Ammon's horn (tissue), 1 donor: ENCODE measurements at regions not wholly inside any gene's neighbourhood (a gene's known extent, or its start where the extent isn't known, plus 50 kb on each side); places are given as distances from the start of the nearest gene placed in this dataset.

Experiments
- DNase-seq: peaks from one replicate; pipeline ENCODE4 v3.0.0-alpha.2; 2016; ENCODE audit warnings: low spot score

DNA sequence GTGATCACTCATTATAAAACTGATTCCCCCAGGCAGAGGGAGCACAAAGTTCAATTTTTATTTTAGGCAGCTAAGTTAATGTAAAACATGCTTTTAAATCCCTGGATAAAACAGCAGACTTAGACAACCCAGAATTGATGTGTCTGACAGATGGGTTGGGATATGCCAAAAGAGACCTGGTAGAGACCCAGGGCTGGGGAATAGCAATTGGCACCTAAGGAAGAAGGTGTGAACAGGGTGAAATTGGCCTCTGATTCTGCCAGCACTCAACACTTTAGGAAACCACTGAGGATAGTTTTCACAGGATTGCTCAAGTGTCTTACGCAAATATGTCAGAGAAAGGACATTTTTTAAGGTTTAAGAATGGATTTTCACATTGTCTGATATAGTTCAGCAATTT is 938.2 kb upstream of the CDH8 start:
- no peak for DNase-seq

- DNase-seq = no peak
Observed at GRCh38 chr16:62970851-62971250, 934.6 kb upstream of the CDH8 start.

GRCh38 chr16:62969711-62970318 is 933.6 kb upstream of the CDH8 start:
- peak; percentile 8 for DNase-seq

DNA sequence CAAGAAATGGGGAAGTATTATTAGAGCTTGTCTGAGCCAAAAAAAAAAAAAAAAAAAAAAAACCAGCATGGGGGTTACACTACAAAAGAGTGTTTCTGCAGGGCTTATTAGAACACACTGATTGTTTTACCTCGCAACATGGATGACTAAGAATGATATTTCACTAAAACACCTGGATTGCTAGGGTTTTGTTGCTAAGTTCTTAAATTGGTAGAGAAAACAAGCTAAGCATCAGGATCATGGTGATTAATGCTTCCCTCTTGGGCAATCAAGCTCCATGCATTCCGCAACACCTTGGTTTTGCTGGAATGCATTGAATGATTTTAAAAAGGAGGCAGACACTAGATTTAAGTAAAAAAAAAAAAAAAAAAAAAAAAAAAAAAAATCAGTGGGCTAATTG is 931.4 kb upstream of the CDH8 start:
- DNase-seq = no peak

DNA sequence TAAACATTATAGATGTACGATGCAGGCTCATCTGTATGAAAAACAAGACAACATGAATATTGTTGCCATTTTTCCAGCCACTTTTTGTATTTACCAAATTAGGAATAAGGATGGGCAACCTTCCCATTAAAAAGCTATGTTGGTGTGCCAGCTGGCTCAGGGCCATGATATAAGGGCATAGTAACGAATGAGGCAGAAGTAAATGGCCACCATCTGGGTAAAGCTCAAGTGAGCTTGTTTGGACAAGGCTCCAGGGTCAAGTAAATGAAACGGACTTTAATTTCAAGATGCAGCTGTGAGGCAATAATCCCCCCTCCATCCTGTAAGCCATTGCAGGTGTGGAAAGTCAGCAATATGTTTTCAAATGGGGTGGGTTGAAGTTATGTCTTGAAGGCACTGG is 930.9 kb upstream of the CDH8 start:
- no peak for DNase-seq

DNA sequence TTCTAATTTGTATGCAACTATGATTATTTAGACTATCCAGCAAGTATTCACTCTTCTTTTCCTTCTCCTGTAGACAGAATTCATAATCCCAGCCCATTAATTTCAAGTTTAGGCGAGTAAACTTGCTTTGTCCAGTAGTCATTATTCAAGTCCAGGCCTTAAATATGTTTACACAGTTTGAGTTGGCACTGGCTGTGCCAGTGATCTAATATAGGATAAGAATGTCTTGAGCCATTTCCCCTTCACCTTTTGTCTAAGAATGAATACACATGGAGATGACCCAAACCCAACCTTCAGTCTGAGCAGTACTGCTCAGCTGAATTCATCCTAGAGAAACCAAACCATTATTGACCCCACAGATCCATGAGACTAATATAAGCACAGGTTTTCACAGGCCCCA is 930.4 kb upstream of the CDH8 start:
- DNase-seq = no peak

GRCh38 chr16:62965831-62966230 is 929.6 kb upstream of the CDH8 start:
- DNase-seq = no peak

DNA sequence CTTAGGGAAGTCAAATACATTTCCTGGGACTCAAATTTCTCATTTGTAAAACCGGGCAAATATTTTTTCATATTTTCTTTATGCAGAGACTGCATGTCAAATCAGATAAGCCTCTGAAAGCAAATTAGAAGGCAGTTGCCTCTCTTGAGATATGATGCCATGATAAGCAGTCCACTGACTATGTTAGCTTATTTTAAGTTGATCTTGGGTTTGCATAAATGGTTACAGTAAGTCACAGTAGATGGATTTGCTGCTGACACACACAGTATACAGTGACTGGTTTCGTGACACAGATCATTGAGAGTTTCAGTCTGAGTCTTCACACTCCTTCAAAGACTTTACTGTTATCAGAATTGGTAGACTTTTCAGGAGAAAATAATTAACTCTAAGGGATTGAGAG is 927.6 kb upstream of the CDH8 start:
- no peak for DNase-seq

GRCh38 chr16:62955033-62955349 is 918.8 kb upstream of the CDH8 start:
- no peak for DNase-seq

DNA sequence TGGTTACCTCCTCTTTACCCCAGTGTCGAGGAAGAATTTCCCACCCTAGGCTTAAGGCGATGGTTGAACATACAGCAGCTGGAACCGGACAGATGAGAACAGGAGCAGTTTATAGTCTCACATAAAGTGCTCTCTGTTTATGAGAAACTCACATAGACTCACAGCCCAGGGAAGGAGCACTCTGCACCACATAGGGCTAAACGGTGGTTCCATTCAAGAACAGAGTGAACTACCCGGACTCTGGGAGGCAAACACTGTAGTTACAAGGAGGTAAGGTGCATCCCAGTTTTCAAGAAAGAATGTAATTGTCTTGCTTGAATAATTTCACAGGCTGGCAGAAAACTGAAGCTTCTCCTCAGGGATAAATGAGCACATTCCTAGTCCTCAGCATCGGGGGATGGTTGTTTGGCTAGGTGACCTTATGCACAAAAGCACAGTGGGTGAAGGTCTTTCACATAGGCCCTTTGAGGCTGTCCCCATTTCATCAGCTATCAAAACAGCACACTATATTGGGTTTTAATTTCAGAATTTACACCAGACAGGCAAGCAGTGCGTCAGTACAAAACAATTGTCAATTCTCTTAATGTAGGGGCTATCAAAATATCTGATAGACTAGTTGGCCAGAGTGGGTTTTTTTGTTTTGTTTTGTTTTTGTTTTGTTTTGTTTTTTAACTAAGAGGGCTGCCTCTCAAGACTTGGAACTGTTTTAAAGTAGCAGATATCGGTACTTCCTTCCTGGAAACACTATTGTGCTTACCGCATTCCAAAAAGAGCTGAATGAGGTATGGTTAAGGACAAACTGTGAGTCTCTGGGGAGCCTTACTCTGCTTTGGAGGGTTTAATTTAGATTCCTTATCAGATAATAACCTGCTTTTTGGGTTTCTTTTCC is 918.1 kb upstream of the CDH8 start:
- no peak for DNase-seq

DNA sequence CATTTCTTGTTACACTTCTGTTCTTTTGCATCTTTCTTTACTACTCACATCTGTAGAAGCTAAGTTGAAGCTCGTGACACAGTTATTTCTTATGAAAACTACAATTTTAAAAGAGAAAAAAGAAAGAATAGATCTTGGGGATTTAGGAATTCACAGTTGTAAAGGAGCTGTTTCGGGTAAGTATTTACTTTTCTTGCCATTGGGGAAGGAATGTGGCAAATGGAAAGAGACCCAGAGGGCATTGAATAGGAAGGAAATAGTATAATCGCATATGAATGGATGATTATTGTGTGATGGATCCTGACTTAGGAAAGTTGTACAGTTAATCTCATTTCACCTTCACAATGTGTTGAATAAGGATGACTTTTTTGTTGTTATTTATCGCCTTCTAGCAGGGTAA is 914.1 kb upstream of the CDH8 start:
- DNase-seq = no peak

- no peak for DNase-seq
Observed at GRCh38 chr16:62940569-62940968, 904.3 kb upstream of the CDH8 start.

DNA sequence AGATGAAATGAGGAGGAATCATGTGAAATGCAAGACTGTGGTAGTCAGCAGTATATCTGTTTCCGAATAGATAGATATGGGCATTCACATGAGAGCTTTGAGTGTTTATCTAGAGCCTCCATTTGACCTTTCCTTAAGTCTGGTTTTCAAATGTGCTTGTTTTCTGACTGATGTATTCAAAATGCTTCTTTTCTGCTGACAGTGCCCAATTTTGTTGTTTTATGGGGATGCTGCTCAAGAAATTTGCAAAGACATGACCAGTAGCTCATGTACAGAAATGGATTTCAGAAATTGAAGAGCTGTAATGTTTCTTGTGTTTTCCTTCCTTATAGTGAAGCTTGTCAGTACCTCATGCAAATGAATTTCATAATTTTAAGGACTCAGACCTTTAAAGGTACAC is 903.4 kb upstream of the CDH8 start:
- no peak for DNase-seq

DNA sequence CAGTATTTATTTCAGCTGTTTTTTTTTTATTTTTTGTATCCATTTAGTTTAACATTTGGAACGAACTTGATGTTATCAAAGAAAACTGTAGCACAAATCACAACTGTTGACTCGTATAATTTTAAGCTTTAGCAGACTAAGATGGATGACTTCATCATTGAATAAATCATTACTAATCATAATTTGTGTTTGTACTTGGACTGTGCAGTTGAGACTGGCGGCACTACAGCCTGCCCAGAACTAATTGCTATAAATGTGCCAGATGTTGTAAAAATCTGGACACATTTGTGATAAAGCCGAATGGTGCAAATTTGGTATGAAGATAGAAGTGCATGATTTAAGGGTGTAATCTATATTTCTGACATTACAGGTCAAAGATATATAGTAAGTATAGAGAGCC is 897.7 kb upstream of the CDH8 start:
- DNase-seq = no peak

DNA sequence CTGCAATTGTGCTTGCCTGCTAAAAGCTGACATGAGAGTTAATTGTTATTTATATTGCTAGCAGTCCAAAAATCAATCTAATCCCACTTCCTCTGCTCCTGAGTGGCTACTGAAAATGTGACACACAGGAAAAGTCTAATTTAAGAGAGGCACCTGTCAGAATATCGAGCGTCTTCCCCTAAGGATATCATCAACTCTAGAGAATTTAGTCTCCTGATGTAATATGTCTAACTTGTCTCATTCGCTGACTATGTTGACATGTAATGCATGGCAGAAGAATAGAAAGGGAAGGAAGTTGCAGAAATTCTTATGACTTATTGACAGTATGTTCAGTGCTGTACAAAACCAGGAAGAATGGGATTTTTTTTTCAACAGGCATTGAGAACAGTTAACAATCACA is 893.4 kb upstream of the CDH8 start:
- DNase-seq = no peak

GRCh38 chr16:62927122-62927521 is 890.9 kb upstream of the CDH8 start:
- no peak for DNase-seq

GRCh38 chr16:62926121-62926801 is 890.0 kb upstream of the CDH8 start:
- no peak for DNase-seq

DNA sequence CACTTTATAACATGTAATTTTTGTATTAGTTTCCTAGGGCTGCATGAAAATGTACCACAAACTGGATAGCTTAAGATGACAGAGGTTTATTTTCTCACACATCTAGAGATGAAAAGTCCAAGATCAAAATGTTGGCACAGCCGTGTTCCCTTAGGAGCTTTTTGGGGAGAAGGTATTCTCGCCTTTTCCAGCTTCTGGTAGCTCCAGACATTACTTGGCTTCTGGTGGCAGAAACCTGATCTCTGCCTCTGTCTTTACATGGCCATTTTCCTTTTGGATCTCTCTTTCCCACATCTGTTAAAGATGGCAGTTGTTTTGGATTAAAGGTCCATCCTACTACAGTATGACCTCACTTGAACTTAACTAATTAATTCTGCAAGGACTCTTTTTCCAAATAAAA is 885.7 kb upstream of the CDH8 start:
- no peak for DNase-seq

GRCh38 chr16:62913924-62914323 is 877.7 kb upstream of the CDH8 start:
- no peak for DNase-seq

GRCh38 chr16:62913333-62913732 is 877.1 kb upstream of the CDH8 start:
- DNase-seq = no peak

GRCh38 chr16:62909597-62909996 is 873.4 kb upstream of the CDH8 start:
- no peak for DNase-seq

DNA sequence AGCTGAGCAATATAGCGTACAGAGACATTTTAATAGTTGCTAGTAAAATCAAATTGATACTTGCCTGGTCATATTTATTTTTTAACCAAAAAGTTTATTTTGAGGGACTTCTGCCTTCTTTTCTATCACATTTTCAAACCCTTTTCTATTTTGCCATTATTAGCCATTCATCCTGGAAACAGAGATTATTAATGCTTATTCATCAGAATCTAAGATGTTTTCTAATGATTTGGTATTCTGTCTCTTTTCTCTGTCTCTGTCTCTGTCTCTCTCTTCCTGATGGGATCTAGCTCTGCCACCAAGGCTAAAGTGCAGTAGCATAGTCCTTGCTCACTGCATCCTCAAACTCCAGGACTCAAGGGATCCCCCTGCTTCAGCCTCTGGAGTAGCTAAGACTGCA is 871.3 kb upstream of the CDH8 start:
- no peak for DNase-seq

GRCh38 chr16:62903961-62904502 is 867.8 kb upstream of the CDH8 start:
- DNase-seq = no peak
